Testis (tissue), 2 donors: ENCODE measurements at regions not wholly inside any gene's neighbourhood (a gene's known extent, or its start where the extent isn't known, plus 50 kb on each side); places are given as distances from the start of the nearest gene placed in this dataset.

Experiments
- CTCF ChIP-seq, 3 experiments: fragments of 450-650 bp in 2 of 3; fragments of 200-600 bp in 1 of 3; sonication (generic) in 1 of 3; IDR thresholded peaks; one replicate each; pipeline ENCODE4 v1.5.1; 2016 to 2019; ENCODE audit warnings: antibody characterized with exemption in 3 of 3, mild to moderate bottlenecking in 2 of 3, moderate library complexity in 1 of 3
- POLR2A ChIP-seq: fragments of 450-650 bp; IDR thresholded peaks from one replicate; pipeline ENCODE4 v1.6.1; 2017; ENCODE audit warnings: antibody characterized with exemption, mild to moderate bottlenecking, moderate library complexity

- TF ChIP-seq POLR2A (no peak), CTCF (IDR thresholded peaks at IDR 0.05) (no peak)
These were observed 955.3 kb downstream of the EPHA3 start for GRCh38 chr3:90062631-90063200.
